GM21576 (cell line): ENCODE measurements at regions not wholly inside any gene's neighbourhood (a gene's known extent, or its start where the extent isn't known, plus 50 kb on each side); places are given as distances from the start of the nearest gene placed in this dataset.
"Not testable (repeated sequence)": the region's sequence is repeated elsewhere in the genome, so short reads cannot be mapped to it uniquely, and the experiment has no call there.

ENCODE experiments used
- ATAC-seq: cut with Tn5 transposase; IDR thresholded peaks from one replicate; pipeline ENCODE4 v1.9.1; 2021; ENCODE audit warnings: mild to moderate bottlenecking, moderate library complexity; ENCODE audit not compliant: unreplicated experiment

- ATAC-seq = no peak
Observed at GRCh38 chr1:74943046-74943445, 191.1 kb upstream of the LHX8 start.

GRCh38 chr1:74946388-74946787, 187.8 kb upstream of the LHX8 start:
- ATAC-seq = no peak

GRCh38 chr1:74949348-74949747, 184.8 kb upstream of the LHX8 start:
- ATAC-seq = not testable (repeated sequence)

GRCh38 chr1:74951981-74952380, 182.2 kb upstream of the LHX8 start:
- not testable (repeated sequence) for ATAC-seq

DNA sequence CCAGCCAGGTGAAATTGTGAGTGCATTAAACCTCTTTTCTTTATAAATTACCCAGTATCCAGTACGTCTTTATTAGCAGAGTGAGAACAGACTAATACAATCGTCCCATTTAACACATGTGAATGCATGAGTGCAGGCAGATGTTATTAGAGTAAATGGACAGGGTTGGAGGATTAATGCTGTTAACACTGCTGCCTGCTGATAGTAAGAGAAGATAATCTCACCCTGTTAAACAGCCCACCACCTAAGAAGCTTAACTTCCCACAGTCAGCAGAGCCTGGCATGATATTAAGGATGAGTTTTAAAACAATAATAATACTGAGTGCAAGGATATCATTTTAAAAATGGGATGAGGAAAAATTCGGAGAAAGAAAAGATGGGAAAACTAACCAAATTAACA, 181.4 kb upstream of the LHX8 start:
- ATAC-seq = no peak

- no peak for ATAC-seq
Observed at GRCh38 chr1:74953622-74954021, 180.6 kb upstream of the LHX8 start.

DNA sequence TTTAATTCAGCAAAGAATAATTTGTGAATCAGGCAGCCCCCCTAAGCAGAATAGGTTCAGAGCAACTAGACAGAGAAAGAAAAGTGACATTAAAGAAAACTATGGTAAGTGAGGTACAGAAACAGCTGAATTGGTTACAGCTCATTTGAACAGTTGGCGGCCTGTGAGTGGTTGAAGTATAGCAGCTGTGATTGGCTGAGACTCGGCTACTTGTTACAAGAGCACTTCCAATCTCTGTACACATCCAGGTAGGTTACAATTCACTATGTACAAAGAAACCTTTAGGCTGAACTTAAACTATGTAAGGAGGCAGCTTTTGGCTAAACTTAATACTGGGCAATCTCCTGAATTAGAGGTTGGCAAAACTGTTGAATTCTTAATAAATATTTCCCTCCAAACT, 171.1 kb upstream of the LHX8 start:
- no peak for ATAC-seq

- no peak for ATAC-seq
Observed at GRCh38 chr1:74964508-74965102, 169.6 kb upstream of the LHX8 start.

DNA sequence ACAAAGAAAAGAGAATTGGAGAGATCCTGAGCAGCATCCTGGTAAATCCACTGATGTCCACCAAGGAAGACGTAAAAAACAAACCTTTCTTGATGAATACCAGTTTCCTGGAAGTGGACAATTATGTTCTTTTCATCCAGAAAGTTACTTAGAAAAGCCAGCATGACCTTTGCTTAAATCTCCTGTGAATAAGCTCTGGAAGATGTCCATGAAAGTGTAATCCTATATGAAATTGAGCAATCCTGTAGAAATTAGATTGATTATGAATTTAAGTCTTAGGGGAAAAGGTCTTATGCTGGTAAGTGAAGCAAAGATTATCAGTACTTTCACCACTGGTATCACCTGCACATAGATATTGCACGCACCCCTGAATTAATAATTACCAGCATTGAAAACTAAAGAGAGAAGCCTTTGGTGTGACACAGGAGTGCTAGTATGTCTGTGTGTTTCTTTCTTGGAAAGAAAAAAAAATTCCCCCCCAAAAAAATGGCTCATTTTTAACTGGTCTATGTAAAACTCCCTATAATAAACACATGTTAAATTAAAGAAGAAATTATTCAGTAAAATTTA, 164.5 kb upstream of the LHX8 start:
- no peak for ATAC-seq

DNA sequence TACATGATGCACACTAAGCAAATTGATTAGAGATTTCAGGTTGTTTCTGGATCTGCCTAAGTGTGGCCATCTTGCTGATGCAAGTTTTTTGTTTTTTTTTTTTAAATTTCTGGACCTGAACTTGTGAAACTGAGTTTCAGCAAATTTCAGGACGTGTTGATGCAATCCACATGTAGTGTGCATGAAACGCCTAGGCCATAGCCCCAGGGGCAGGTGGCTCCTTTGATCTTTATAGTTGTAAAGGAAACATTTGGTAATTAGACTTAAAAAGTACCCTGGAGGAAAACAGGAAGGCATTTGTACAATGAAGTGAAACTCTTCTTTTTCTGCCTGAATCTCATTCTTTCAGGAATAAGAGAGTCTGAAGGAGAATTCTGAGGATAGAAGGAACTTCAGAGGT, 162.2 kb upstream of the LHX8 start:
- ATAC-seq = no peak

DNA sequence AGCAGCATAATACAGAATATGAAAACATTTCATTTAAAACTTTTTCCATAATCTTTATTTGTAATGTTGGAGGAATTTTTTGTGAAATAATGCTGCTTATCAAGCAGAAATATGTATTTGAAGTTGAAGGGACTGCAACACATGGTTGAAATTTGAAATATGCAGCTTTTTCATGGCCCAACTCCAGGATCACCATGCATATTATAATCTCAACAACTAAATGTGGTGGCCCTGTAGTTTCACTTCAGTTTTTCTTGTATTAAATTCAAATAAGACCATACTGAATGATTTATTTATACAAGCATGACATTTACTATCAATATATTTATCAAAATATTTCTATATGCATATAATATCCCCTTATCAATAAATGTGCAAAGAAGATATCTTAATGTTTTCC, 157.7 kb upstream of the LHX8 start:
- ATAC-seq = no peak

DNA sequence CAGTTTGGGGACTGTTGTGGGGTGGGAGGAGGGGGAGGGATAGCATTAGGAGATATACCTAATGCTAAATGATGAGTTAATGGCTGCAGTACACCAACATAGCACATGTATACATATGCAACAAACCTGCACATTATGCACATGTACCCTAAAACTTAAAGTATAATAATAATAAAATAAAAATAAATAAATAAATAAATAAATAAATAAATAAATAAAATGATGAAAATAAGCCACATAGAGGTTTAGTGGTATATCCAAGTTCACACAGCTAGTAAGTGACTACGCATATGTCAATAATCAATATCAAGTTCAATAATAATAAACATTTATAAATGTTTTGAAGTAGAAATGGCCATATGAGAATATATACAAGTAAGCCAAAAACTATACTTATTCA, 141.7 kb upstream of the LHX8 start:
- not testable (repeated sequence) for ATAC-seq

GRCh38 chr1:74995821-74996220, 138.4 kb upstream of the LHX8 start:
- no peak for ATAC-seq

- no peak for ATAC-seq
Observed at GRCh38 chr1:75010547-75010946, 123.6 kb upstream of the LHX8 start.

DNA sequence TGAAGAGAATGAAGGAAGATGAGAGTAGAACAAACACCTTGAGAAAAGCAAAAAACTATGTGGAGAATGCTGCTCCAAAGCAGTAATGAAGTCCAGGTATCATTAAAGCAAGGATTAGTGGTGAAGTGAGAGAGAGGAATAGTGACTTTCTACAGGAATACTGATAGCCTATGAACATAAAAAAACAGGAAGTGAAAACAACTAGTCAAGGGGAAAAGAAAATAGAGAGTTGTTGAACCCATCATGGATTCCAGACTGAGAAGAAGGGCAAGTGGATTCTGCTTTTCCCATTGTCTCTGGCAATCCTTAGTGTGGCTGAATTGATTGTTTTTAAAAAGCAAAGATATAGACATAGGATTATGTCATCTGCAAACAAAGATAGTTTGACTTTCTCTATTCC, 119.9 kb upstream of the LHX8 start:
- ATAC-seq = no peak

GRCh38 chr1:75023005-75023404, 111.2 kb upstream of the LHX8 start:
- no peak for ATAC-seq

DNA sequence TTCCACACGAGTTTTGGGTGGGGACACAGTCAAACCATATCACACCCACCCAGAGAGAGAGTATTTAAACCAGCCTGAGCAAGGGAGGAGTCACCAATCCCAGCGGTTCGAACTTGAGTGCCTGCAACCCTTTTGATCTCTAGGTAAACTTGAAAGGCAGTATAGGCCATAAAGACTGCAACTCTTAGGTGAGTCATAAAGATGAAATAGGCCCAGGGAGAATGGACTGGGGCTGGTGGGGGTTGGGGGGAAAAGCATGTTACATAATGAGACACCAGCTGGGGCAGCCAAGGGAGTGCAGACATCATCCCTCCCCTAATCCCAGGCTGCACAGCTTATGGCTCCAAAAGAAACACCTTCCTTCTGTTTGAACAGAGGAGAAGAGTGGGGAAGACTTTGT, 99.8 kb upstream of the LHX8 start:
- ATAC-seq = no peak

DNA sequence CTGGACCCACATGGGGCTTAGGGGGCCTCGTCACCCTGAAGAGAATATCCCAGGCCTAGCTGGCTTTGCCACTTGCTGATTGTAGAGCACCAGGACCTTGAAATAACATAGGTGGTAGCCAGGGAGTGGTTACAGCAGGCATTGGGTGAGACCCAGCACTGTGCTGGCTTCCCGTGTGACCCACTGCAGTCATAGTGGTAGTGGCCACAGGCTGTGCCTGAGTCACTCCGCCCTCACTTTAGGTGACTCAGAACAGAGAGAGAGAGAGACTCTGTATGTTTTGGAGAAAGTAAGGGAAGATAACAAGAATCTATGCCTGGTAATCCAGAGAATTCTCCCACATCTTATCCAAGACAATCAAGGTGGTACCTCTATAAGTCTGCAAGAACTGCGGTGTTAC, 98.7 kb upstream of the LHX8 start:
- no peak for ATAC-seq

GRCh38 chr1:75053207-75053606, 81.0 kb upstream of the LHX8 start:
- ATAC-seq = no peak

- ATAC-seq = no peak
Observed at GRCh38 chr1:75058424-75058823, 75.8 kb upstream of the LHX8 start.

GRCh38 chr1:75062111-75062510, 72.1 kb upstream of the LHX8 start:
- no peak for ATAC-seq

GRCh38 chr1:75067975-75068374, 66.2 kb upstream of the LHX8 start:
- ATAC-seq = no peak

- ATAC-seq = no peak
Observed at GRCh38 chr1:75074831-75075395, 59.3 kb upstream of the LHX8 start.
